Astrocyte (in vitro differentiated cells and primary cell): ENCODE measurements at regions not wholly inside any gene's neighbourhood (a gene's known extent, or its start where the extent isn't known, plus 50 kb on each side); places are given as distances from the start of the nearest gene placed in this dataset.

ENCODE experiments used
- DNase-seq: peaks from one replicate; pipeline ENCODE4 v3.0.0-alpha.2; 2010; ENCODE audit warnings: low read depth
- FAIRE-seq: peaks from 2 replicates; lab custom pipeline; 2011; peaks lifted over from hg19 to GRCh38; lab: Jason Lieb, UNC
- H2AFZ ChIP-seq: 2 replicates; pipeline ENCODE4 v1.6.0; 2012; ENCODE audit warnings: low read depth, low read length, inconsistent platforms
- H3K27ac ChIP-seq: 2 replicates; pipeline ENCODE4 v1.5.1; 2011; ENCODE audit warnings: low read depth, low read length, inconsistent platforms
- H3K27me3 ChIP-seq: 2 replicates; pipeline ENCODE4 v1.6.0; 2011; ENCODE audit warnings: low read length, inconsistent platforms; ENCODE audit not compliant: insufficient read depth
- H3K36me3 ChIP-seq: 2 replicates; pipeline ENCODE4 v1.5.1; 2011; ENCODE audit warnings: low read length, inconsistent platforms; ENCODE audit not compliant: insufficient read depth
- H3K4me1 ChIP-seq: 2 replicates; pipeline ENCODE4 v1.5.1; 2011; ENCODE audit warnings: low read length, inconsistent platforms; ENCODE audit not compliant: insufficient read depth
- H3K4me2 ChIP-seq: 2 replicates; pipeline ENCODE4 v1.6.0; 2012; ENCODE audit warnings: low read length, inconsistent platforms
- H3K4me3 ChIP-seq: 2 replicates; pipeline ENCODE4 v1.5.1; 2011; ENCODE audit warnings: low read depth, mild to moderate bottlenecking, low read length, inconsistent platforms; ENCODE audit not compliant: insufficient read depth
- H3K79me2 ChIP-seq: 2 replicates; pipeline ENCODE4 v1.6.0; 2012; ENCODE audit warnings: mild to moderate bottlenecking, low read length, inconsistent platforms; ENCODE audit not compliant: insufficient read depth
- H3K9ac ChIP-seq: 2 replicates; pipeline ENCODE4 v1.6.0; 2012; ENCODE audit warnings: mild to moderate bottlenecking, low read length, inconsistent platforms
- H3K9me3 ChIP-seq: 2 replicates; pipeline ENCODE4 v1.5.1; 2012; ENCODE audit warnings: low read depth, mild to moderate bottlenecking, low read length, inconsistent platforms; ENCODE audit not compliant: insufficient read depth
- H4K20me1 ChIP-seq: 2 replicates; pipeline ENCODE4 v1.6.0; 2012; ENCODE audit warnings: low read length, inconsistent platforms; ENCODE audit not compliant: insufficient read depth
- H3K27ac Mint-ChIP-seq: one replicate; pipeline ENCODE4 v1.8.0; 2021; ENCODE audit warnings: mild to moderate bottlenecking, mixed read lengths; ENCODE audit not compliant: unreplicated experiment
- H3K27me3 Mint-ChIP-seq: one replicate; pipeline ENCODE4 v1.8.0; 2021; ENCODE audit warnings: low read depth, mixed read lengths; ENCODE audit not compliant: unreplicated experiment
- H3K36me3 Mint-ChIP-seq: one replicate; pipeline ENCODE4 v1.8.0; 2021; ENCODE audit warnings: low read depth, mixed read lengths; ENCODE audit not compliant: unreplicated experiment
- H3K4me1 Mint-ChIP-seq: one replicate; pipeline ENCODE4 v1.8.0; 2021; ENCODE audit warnings: low read depth, mixed read lengths; ENCODE audit not compliant: unreplicated experiment
- H3K4me3 Mint-ChIP-seq: one replicate; pipeline ENCODE4 v1.8.0; 2021; ENCODE audit warnings: mild to moderate bottlenecking, moderate library complexity, mixed read lengths; ENCODE audit not compliant: unreplicated experiment
- H3K9me3 Mint-ChIP-seq: one replicate; pipeline ENCODE4 v1.8.0; 2021; ENCODE audit warnings: mild to moderate bottlenecking, mixed read lengths; ENCODE audit not compliant: unreplicated experiment
- EZH2 ChIP-seq: IDR thresholded peaks from 2 replicates; pipeline ENCODE4 v1.6.1; 2012; ENCODE audit warnings: mild to moderate bottlenecking, low read length, inconsistent platforms; ENCODE audit not compliant: insufficient read depth
- TF ChIP-seq, protein P1 (sequence below): IDR thresholded peaks from 2 replicates; pipeline ENCODE4 v1.5.1; 2011; ENCODE audit warnings: low read depth, mild to moderate bottlenecking, inconsistent platforms, low read length, moderate library complexity; ENCODE audit not compliant: insufficient read depth

DNA sequence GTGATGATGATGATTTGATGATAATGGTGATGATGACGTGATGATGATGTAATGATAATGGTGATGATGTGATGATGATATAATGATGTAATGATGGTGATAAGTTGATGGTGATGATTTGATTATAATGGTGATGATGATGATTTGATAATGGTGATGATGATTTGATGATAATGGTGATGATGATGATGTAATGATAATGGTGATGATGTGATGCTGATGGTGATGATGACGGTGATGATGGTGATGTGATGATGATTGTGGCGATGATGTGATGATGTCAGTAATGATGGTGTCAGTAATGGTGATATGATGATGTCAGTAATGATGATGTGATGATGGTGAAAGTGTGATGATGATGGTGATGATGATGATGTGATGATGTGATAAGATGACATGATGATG, 613.4 kb downstream of the AACS start:
- TF ChIP-seq, protein P1, sequence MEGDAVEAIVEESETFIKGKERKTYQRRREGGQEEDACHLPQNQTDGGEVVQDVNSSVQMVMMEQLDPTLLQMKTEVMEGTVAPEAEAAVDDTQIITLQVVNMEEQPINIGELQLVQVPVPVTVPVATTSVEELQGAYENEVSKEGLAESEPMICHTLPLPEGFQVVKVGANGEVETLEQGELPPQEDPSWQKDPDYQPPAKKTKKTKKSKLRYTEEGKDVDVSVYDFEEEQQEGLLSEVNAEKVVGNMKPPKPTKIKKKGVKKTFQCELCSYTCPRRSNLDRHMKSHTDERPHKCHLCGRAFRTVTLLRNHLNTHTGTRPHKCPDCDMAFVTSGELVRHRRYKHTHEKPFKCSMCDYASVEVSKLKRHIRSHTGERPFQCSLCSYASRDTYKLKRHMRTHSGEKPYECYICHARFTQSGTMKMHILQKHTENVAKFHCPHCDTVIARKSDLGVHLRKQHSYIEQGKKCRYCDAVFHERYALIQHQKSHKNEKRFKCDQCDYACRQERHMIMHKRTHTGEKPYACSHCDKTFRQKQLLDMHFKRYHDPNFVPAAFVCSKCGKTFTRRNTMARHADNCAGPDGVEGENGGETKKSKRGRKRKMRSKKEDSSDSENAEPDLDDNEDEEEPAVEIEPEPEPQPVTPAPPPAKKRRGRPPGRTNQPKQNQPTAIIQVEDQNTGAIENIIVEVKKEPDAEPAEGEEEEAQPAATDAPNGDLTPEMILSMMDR: no peak
- TF ChIP-seq EZH2: no peak
- DNase-seq: no peak
- H3K4me1 Mint-ChIP-seq: no peaks in the 10 kb centered on the region
- no peaks in the 10 kb centered on the region for H3K36me3 Mint-ChIP-seq
- FAIRE-seq: peak; percentile 34
- H3K27me3 Mint-ChIP-seq: peaks cover 27% of the 10 kb centered on the region
- Histone ChIP-seq H3K27me3 (no peaks in the 10 kb centered on the region), H3K4me1 (no peaks in the 10 kb centered on the region), H3K79me2 (no peaks in the 10 kb centered on the region), H2AFZ (no peak overlapping the region), H3K9ac (no peak overlapping the region), H3K27ac (no peak overlapping the region), H3K4me3 (no peak overlapping the region), H4K20me1 (no peaks in the 10 kb centered on the region), H3K36me3 (no peaks in the 10 kb centered on the region), H3K9me3 (peaks cover 11% of the 10 kb centered on the region), H3K4me2 (no peak overlapping the region)
- H3K9me3 Mint-ChIP-seq: no peaks in the 10 kb centered on the region
- no peak overlapping the region for H3K4me3 Mint-ChIP-seq
- H3K27ac Mint-ChIP-seq: no peak overlapping the region

DNA sequence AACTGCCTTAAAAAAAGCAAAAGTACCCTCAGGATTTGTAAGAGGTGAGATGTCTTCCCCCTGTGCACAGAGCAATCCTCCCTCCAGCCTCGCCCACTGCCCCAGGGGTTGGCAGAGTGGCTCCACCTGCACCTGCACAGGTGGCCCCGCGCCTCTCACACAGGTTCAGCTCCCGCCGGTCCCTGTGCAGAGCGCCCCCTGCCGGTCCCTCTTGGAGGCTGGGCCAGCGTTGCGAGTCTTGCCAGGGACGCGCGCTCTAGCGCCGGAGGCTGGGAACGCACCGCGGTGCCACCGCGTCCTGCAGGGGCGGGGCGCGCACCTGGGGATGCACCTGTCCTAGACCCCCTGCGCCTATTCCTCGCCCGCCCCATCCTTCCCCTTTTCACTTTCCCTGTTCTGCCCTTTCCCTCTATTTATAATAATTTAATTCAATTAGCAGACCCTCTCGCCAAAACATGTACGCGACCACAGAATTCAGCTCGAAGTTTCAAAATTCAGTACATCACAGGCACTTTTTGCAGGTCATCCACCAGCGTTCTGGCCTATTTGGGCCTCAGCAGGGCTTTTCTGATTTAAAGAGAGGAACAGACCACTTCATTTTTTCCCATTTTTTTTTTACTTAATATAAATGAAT, 618.6 kb downstream of the AACS start:
- no peaks in the 10 kb centered on the region for H3K79me2 ChIP-seq
- DNase-seq (no peak), FAIRE-seq (no peak)
- Mint-ChIP-seq H3K27me3 (peaks cover 61% of the 10 kb centered on the region), H3K27ac (no peak overlapping the region), H3K4me3 (no peak overlapping the region), H3K4me1 (no peaks in the 10 kb centered on the region), H3K36me3 (no peaks in the 10 kb centered on the region), H3K9me3 (peaks cover 6% of the 10 kb centered on the region)
- no peak overlapping the region for H3K9ac ChIP-seq
- no peaks in the 10 kb centered on the region for H4K20me1 ChIP-seq
- peaks cover 12% of the 10 kb centered on the region for H3K9me3 ChIP-seq
- H3K4me1 ChIP-seq: no peaks in the 10 kb centered on the region
- H3K4me3 ChIP-seq: no peak overlapping the region
- H3K4me2 ChIP-seq: no peak overlapping the region
- no peaks in the 10 kb centered on the region for H3K27me3 ChIP-seq
- H3K27ac ChIP-seq: no peak overlapping the region
- no peaks in the 10 kb centered on the region for H3K36me3 ChIP-seq
- no peak overlapping the region for H2AFZ ChIP-seq
- TF ChIP-seq, protein P1: no peak
- no peak for TF ChIP-seq EZH2

DNA sequence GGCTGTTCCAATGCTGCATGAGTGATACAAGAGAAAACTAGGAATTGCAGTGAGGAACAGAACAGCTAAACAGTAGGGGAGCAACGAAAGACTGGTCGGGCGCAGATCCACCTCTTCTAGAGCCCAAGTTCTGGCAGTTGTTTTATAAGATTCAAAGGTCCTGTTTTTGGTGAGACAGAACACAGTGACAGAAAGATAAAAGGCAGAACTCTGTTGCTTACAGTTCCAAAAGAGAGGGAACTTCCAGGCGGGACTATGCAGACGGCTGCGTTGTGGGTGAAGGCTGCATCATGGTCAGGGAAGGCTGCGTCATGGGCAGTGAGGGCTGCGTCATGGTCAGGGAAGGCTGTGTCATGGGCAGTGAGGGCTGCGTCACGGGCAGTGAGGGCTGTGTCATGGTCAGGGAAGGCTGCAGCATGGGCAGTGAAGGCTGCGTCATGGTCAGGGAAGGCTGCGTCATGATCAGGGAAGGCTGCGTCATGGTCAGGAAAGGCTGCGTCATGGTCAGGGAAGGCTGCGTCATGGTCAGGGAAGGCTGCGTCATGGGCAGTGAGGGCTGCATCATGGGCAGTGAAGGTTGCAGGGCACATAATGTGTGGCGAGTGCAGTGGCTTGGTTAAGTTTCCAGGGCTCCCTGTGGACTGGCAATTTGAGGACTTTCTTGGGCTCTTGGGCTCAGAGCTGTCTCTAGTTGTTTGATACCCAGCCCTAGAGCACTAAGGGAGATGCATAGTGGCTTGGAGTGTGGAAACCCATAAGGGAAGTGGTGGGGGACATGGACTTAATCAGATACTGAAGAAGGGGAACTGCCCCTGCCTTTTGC, 619.9 kb downstream of the AACS start:
- no peaks in the 10 kb centered on the region for H3K27me3 ChIP-seq
- TF ChIP-seq, protein P1: no peak
- no peak for TF ChIP-seq EZH2
- H3K4me3 ChIP-seq: no peak overlapping the region
- no peak overlapping the region for H3K27ac ChIP-seq
- H3K9me3 ChIP-seq: peaks cover 3% of the 10 kb centered on the region
- FAIRE-seq: no peak
- DNase-seq: no peak
- H3K4me1 ChIP-seq: no peaks in the 10 kb centered on the region
- Mint-ChIP-seq H3K4me3 (no peak overlapping the region), H3K27ac (no peak overlapping the region), H3K4me1 (no peaks in the 10 kb centered on the region), H3K36me3 (no peaks in the 10 kb centered on the region), H3K27me3 (peaks cover 61% of the 10 kb centered on the region), H3K9me3 (peaks cover 6% of the 10 kb centered on the region)
- H2AFZ ChIP-seq: no peak overlapping the region
- H3K9ac ChIP-seq: no peak overlapping the region
- H3K79me2 ChIP-seq: no peaks in the 10 kb centered on the region
- H3K4me2 ChIP-seq: no peak overlapping the region
- no peaks in the 10 kb centered on the region for H4K20me1 ChIP-seq
- H3K36me3 ChIP-seq: no peaks in the 10 kb centered on the region
